Brain microvascular endothelial cell (primary cell): ENCODE measurements at regions not wholly inside any gene's neighbourhood (a gene's known extent, or its start where the extent isn't known, plus 50 kb on each side); places are given as distances from the start of the nearest gene placed in this dataset.

Experiments
- DNase-seq: peaks from one replicate; pipeline ENCODE4 v3.0.0-alpha.2; 2020
- H3K27ac ChIP-seq: fragments of 250-450 bp; sonication (Bioruptor Pico); 2 replicates; pipeline ENCODE4 v1.5.1; 2020; ENCODE audit warnings: mild to moderate bottlenecking, moderate library complexity
- H3K27me3 ChIP-seq: fragments of 250-450 bp; sonication (Bioruptor Pico); replicated peaks from 2 replicates; pipeline ENCODE4 v1.5.1; 2020; ENCODE audit warnings: mild to moderate bottlenecking
- H3K36me3 ChIP-seq: fragments of 250-450 bp; sonication (Bioruptor Pico); replicated peaks from 2 replicates; pipeline ENCODE4 v1.5.1; 2020; ENCODE audit warnings: mild to moderate bottlenecking
- H3K4me3 ChIP-seq: 2 replicates; pipeline ENCODE4 v1.5.1; 2011; ENCODE audit warnings: low read depth, mild to moderate bottlenecking, control low read depth, low read length, moderate library complexity
- CTCF ChIP-seq: IDR thresholded peaks from 2 replicates; pipeline ENCODE4 v1.5.1; 2011; ENCODE audit warnings: low read depth, mild to moderate bottlenecking, moderate library complexity, low read length, control low read depth, inconsistent platforms; ENCODE audit errors: missing control alignments
- in situ Hi-C: cut with HindIII; loops from 2 replicates; pipeline ENCODE4 v1.10.0; 2017; ENCODE audit warnings: low sequenced_read_pairs, low pct_ligation_motif_present

- Histone ChIP-seq H3K36me3 (no peaks in the 10 kb centered on the region), H3K27me3 (no peaks in the 10 kb centered on the region), H3K4me3 (no peak overlapping the region), H3K27ac (no peak overlapping the region)
- TF ChIP-seq CTCF: no peak
- DNase-seq: no peak
- in situ Hi-C loops: no loop called here
Observed at GRCh38 chr12:89983622-89984021, 275.0 kb upstream of the ATP2B1 start.

- in situ Hi-C loops: no loop called here
- TF ChIP-seq CTCF: no peak
- no peak for DNase-seq
- Histone ChIP-seq H3K36me3 (no peaks in the 10 kb centered on the region), H3K4me3 (no peak overlapping the region), H3K27me3 (no peaks in the 10 kb centered on the region), H3K27ac (no peak overlapping the region)
Observed at GRCh38 chr12:89980236-89980635, 271.6 kb upstream of the ATP2B1 start.

GRCh38 chr12:89977405-89978085 is 268.9 kb upstream of the ATP2B1 start:
- no peaks in the 10 kb centered on the region for H3K27me3 ChIP-seq
- in situ Hi-C loops: no loop called here
- no peak overlapping the region for H3K27ac ChIP-seq
- no peak for DNase-seq
- no peaks in the 10 kb centered on the region for H3K36me3 ChIP-seq
- TF ChIP-seq CTCF: no peak
- H3K4me3 ChIP-seq: no peak overlapping the region

- no peak for DNase-seq
- in situ Hi-C loops: no loop called here
- Histone ChIP-seq H3K27ac (no peak overlapping the region), H3K27me3 (no peaks in the 10 kb centered on the region), H3K36me3 (no peaks in the 10 kb centered on the region), H3K4me3 (no peak overlapping the region)
- no peak for TF ChIP-seq CTCF
Observed at GRCh38 chr12:89976866-89977265, 268.2 kb upstream of the ATP2B1 start.

- DNase-seq: no peak
- no peak overlapping the region for H3K27ac ChIP-seq
- in situ Hi-C loops: no loop called here
Observed at GRCh38 chr12:89975574-89975973, 266.9 kb upstream of the ATP2B1 start.

More at GRCh38 chr12:89975574-89975973, 266.9 kb upstream of the ATP2B1 start:
- Histone ChIP-seq H3K36me3 (no peaks in the 10 kb centered on the region), H3K4me3 (no peak overlapping the region), H3K27me3 (no peaks in the 10 kb centered on the region)
- no peak for TF ChIP-seq CTCF
